ENCODE measurements at regions not wholly inside any gene's neighbourhood (a gene's known extent, or its start where the extent isn't known, plus 50 kb on each side); places are given as distances from the start of the nearest gene placed in this dataset.

DNA sequence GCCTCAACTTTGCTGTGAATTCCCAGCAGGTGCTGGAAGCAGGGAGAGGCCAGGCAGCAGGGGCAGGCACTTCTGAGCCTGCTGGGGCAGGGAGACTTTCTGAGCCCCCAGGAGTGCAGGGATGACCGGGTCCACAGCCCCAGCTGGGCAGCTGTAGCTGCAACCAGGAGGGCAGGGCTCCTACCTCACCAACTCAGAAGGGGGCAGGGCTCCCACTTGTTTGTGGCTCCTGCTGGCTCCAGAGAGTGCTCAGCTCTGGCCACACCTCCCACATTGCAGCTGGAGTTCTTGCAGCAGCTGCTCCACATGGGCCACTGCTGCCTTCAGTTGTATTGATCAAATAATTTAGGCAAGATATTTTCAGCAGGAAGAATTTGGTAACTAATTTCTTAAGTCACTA lies 812.3 kb downstream of the NSUN3 start:
- Histone ChIP-seq H3K4me1 (ENCODE audit: insufficient read depth, low read length) (no peaks in the 10 kb centered on the region), H4K20me1 (ENCODE audit: low read length) (no peaks in the 10 kb centered on the region), H3K27ac (ENCODE audit: low read length) (no peak overlapping the region), H3K36me3 (ENCODE audit: low read depth, low read length) (no peaks in the 10 kb centered on the region), H3K9me3 (ENCODE audit: low read length) (no peaks in the 10 kb centered on the region), H3K4me2 (ENCODE audit: low read length) (no peak overlapping the region), H3K4me3 (ENCODE audit: low read length) (no peak overlapping the region), H3K9me2 (replicated peaks; ENCODE audit: low read length) (no peaks in the 10 kb centered on the region), H2AFZ (ENCODE audit: low read length) (no peak overlapping the region), H3K9ac (ENCODE audit: low read length) (no peak overlapping the region), H3K79me2 (ENCODE audit: low read length) (no peaks in the 10 kb centered on the region), H3K27me3 (ENCODE audit: low read length) (no peaks in the 10 kb centered on the region), H3F3A (ENCODE audit: low read length, unreplicated experiment) (no peaks in the 10 kb centered on the region)
- intact Hi-C loops (cut with micrococcal nuclease) = no loop called here
- ChIA-PET CTCF (no interaction called here), POLR2A (ENCODE audit: unreplicated experiment) (no interaction called here)
- BruUV-seq (replicated peaks) = no TSS peak
- no peak for ATAC-seq
- DNase-seq = no peak
- no peak for TF ChIP-seq EZH2phosphoT487 (IDR thresholded peaks at IDR 0.05; ENCODE audit: borderline replicate concordance, low read length)
- TF ChIP-seq EZH2 (IDR thresholded peaks at IDR 0.05; ENCODE audit: low read length, unreplicated experiment) = no peak
- TF ChIP-seq, protein P1, sequence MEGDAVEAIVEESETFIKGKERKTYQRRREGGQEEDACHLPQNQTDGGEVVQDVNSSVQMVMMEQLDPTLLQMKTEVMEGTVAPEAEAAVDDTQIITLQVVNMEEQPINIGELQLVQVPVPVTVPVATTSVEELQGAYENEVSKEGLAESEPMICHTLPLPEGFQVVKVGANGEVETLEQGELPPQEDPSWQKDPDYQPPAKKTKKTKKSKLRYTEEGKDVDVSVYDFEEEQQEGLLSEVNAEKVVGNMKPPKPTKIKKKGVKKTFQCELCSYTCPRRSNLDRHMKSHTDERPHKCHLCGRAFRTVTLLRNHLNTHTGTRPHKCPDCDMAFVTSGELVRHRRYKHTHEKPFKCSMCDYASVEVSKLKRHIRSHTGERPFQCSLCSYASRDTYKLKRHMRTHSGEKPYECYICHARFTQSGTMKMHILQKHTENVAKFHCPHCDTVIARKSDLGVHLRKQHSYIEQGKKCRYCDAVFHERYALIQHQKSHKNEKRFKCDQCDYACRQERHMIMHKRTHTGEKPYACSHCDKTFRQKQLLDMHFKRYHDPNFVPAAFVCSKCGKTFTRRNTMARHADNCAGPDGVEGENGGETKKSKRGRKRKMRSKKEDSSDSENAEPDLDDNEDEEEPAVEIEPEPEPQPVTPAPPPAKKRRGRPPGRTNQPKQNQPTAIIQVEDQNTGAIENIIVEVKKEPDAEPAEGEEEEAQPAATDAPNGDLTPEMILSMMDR (conservative IDR thresholded peaks at IDR 0.05; ENCODE audit: low read depth, low read length) = no peak

- no peak overlapping the region for H3K27ac ChIP-seq (ENCODE audit: low read length)
- H3K4me1 ChIP-seq (ENCODE audit: insufficient read depth, low read length) = no peaks in the 10 kb centered on the region
- ATAC-seq = no peak
- no peaks in the 10 kb centered on the region for H3K9me2 ChIP-seq (replicated peaks; ENCODE audit: low read length)
- intact Hi-C loops (cut with micrococcal nuclease) = no loop called here
- no peak overlapping the region for H3K9ac ChIP-seq (ENCODE audit: low read length)
- no TSS peak for BruUV-seq (replicated peaks)
- H3F3A ChIP-seq (ENCODE audit: low read length, unreplicated experiment) = no peaks in the 10 kb centered on the region
- CTCF ChIA-PET = no interaction called here
- no peaks in the 10 kb centered on the region for H3K79me2 ChIP-seq (ENCODE audit: low read length)
- no peak overlapping the region for H3K4me3 ChIP-seq (ENCODE audit: low read length)
- H4K20me1 ChIP-seq (ENCODE audit: low read length) = no peaks in the 10 kb centered on the region
- no peak overlapping the region for H3K4me2 ChIP-seq (ENCODE audit: low read length)
- no peaks in the 10 kb centered on the region for H3K9me3 ChIP-seq (ENCODE audit: low read length)
- H3K36me3 ChIP-seq (ENCODE audit: low read depth, low read length) = no peaks in the 10 kb centered on the region
- no peaks in the 10 kb centered on the region for H3K27me3 ChIP-seq (ENCODE audit: low read length)
- TF ChIP-seq, protein P1 (conservative IDR thresholded peaks at IDR 0.05; ENCODE audit: low read depth, low read length) = no peak
- TF ChIP-seq EZH2phosphoT487 (IDR thresholded peaks at IDR 0.05; ENCODE audit: borderline replicate concordance, low read length) = no peak
- TF ChIP-seq EZH2 (IDR thresholded peaks at IDR 0.05; ENCODE audit: low read length, unreplicated experiment) = no peak
- no peak overlapping the region for H2AFZ ChIP-seq (ENCODE audit: low read length)
- POLR2A ChIA-PET (ENCODE audit: unreplicated experiment) = no interaction called here
- DNase-seq = no peak
Measured at GRCh38 chr3:94887065-94887464, 824.2 kb downstream of the NSUN3 start.

GRCh38 chr3:94896994-94897393 lies 834.1 kb downstream of the NSUN3 start:
- H3F3A ChIP-seq (ENCODE audit: low read length, unreplicated experiment) = no peaks in the 10 kb centered on the region
- intact Hi-C loops (cut with micrococcal nuclease) = no loop called here
- H3K9ac ChIP-seq (ENCODE audit: low read length) = no peak overlapping the region
- no peak overlapping the region for H3K4me3 ChIP-seq (ENCODE audit: low read length)
- no peaks in the 10 kb centered on the region for H3K4me1 ChIP-seq (ENCODE audit: insufficient read depth, low read length)
- H3K9me2 ChIP-seq (replicated peaks; ENCODE audit: low read length) = no peaks in the 10 kb centered on the region
- no peaks in the 10 kb centered on the region for H4K20me1 ChIP-seq (ENCODE audit: low read length)
- DNase-seq = no peak
- H3K79me2 ChIP-seq (ENCODE audit: low read length) = no peaks in the 10 kb centered on the region
- H3K27ac ChIP-seq (ENCODE audit: low read length) = no peak overlapping the region
- H3K36me3 ChIP-seq (ENCODE audit: low read depth, low read length) = no peaks in the 10 kb centered on the region
- TF ChIP-seq EZH2 (IDR thresholded peaks at IDR 0.05; ENCODE audit: low read length, unreplicated experiment) = no peak
- no peak for TF ChIP-seq EZH2phosphoT487 (IDR thresholded peaks at IDR 0.05; ENCODE audit: borderline replicate concordance, low read length)
- ATAC-seq = no peak
- H3K9me3 ChIP-seq (ENCODE audit: low read length) = no peaks in the 10 kb centered on the region
- H3K27me3 ChIP-seq (ENCODE audit: low read length) = no peaks in the 10 kb centered on the region
- no TSS peak for BruUV-seq (replicated peaks)
- ChIA-PET POLR2A (ENCODE audit: unreplicated experiment) (no interaction called here), CTCF (no interaction called here)
- H3K4me2 ChIP-seq (ENCODE audit: low read length) = no peak overlapping the region
- H2AFZ ChIP-seq (ENCODE audit: low read length) = no peak overlapping the region

Data from PC-3 (cell line).